ENCODE measurements at regions not wholly inside any gene's neighbourhood (a gene's known extent, or its start where the extent isn't known, plus 50 kb on each side); places are given as distances from the start of the nearest gene placed in this dataset.

- no peak for ATAC-seq
- DNase-seq (ENCODE audit: low spot score) = no peak
Measured at GRCh38 chr3:74353039-74353438, 261.4 kb downstream of the CNTN3 start.

- ATAC-seq (no peak), DNase-seq (ENCODE audit: low spot score) (no peak)
Measured at GRCh38 chr3:74352166-74352565, 262.3 kb downstream of the CNTN3 start.

- ATAC-seq (peak; percentile 22), DNase-seq (ENCODE audit: low spot score) (no peak)
Measured at GRCh38 chr3:74351213-74351612, 263.2 kb downstream of the CNTN3 start.

GRCh38 chr3:74349015-74349414 lies 265.4 kb downstream of the CNTN3 start:
- ATAC-seq (peak; percentile 83), DNase-seq (ENCODE audit: low spot score) (no peak)

GRCh38 chr3:74347563-74348268 lies 266.7 kb downstream of the CNTN3 start:
- peak; percentile 76 for ATAC-seq
- DNase-seq (ENCODE audit: low spot score) = peak; percentile 47

GRCh38 chr3:74346896-74347295 lies 267.6 kb downstream of the CNTN3 start:
- ATAC-seq (no peak), DNase-seq (ENCODE audit: low spot score) (no peak)

GRCh38 chr3:74345701-74346100 lies 268.8 kb downstream of the CNTN3 start:
- ATAC-seq (no peak), DNase-seq (ENCODE audit: low spot score) (no peak)

- ATAC-seq = no peak
- DNase-seq (ENCODE audit: low spot score) = no peak
Measured at GRCh38 chr3:74344865-74345440, 269.5 kb downstream of the CNTN3 start.

- ATAC-seq = no peak
- no peak for DNase-seq (ENCODE audit: low spot score)
Measured at GRCh38 chr3:74343391-74343790, 271.1 kb downstream of the CNTN3 start.

GRCh38 chr3:74338998-74339397 lies 275.5 kb downstream of the CNTN3 start:
- ATAC-seq (no peak), DNase-seq (ENCODE audit: low spot score) (no peak)

- DNase-seq (ENCODE audit: low spot score) (no peak), ATAC-seq (no peak)
Measured at GRCh38 chr3:74332165-74332564, 282.3 kb downstream of the CNTN3 start.

GRCh38 chr3:74331711-74332110 lies 282.7 kb downstream of the CNTN3 start:
- DNase-seq (ENCODE audit: low spot score) (no peak), ATAC-seq (no peak)

- DNase-seq (ENCODE audit: low spot score) (no peak), ATAC-seq (no peak)
Measured at GRCh38 chr3:74329096-74329495, 285.4 kb downstream of the CNTN3 start.

- DNase-seq (ENCODE audit: low spot score) (no peak), ATAC-seq (no peak)
Measured at GRCh38 chr3:74328435-74328834, 286.0 kb downstream of the CNTN3 start.

GRCh38 chr3:74315291-74315690 lies 299.2 kb downstream of the CNTN3 start:
- no peak for ATAC-seq
- no peak for DNase-seq (ENCODE audit: low spot score)

- no peak for DNase-seq (ENCODE audit: low spot score)
Measured at GRCh38 chr3:74314696-74315095, 299.8 kb downstream of the CNTN3 start.

GRCh38 chr3:74309716-74310115 lies 304.7 kb downstream of the CNTN3 start:
- ATAC-seq = no peak

More at GRCh38 chr3:74314696-74315095, 299.8 kb downstream of the CNTN3 start:
- no peak for ATAC-seq

GRCh38 chr3:74304424-74304823 lies 310.0 kb downstream of the CNTN3 start:
- ATAC-seq = no peak
- no peak for DNase-seq (ENCODE audit: low spot score)

More at GRCh38 chr3:74309716-74310115, 304.7 kb downstream of the CNTN3 start:
- DNase-seq (ENCODE audit: low spot score) = no peak

- no peak for DNase-seq (ENCODE audit: low spot score)
- ATAC-seq = no peak
Measured at GRCh38 chr3:74303711-74304110, 310.7 kb downstream of the CNTN3 start.

GRCh38 chr3:74302969-74303368 lies 311.5 kb downstream of the CNTN3 start:
- ATAC-seq = no peak
- DNase-seq (ENCODE audit: low spot score) = no peak

- no peak for ATAC-seq
Measured at GRCh38 chr3:74302281-74302680, 312.2 kb downstream of the CNTN3 start.

GRCh38 chr3:74301056-74301455 lies 313.4 kb downstream of the CNTN3 start:
- ATAC-seq = no peak

More at GRCh38 chr3:74302281-74302680, 312.2 kb downstream of the CNTN3 start:
- DNase-seq (ENCODE audit: low spot score) = no peak

GRCh38 chr3:74295479-74295878 lies 319.0 kb downstream of the CNTN3 start:
- ATAC-seq = no peak
- DNase-seq (ENCODE audit: low spot score) = no peak

More at GRCh38 chr3:74301056-74301455, 313.4 kb downstream of the CNTN3 start:
- no peak for DNase-seq (ENCODE audit: low spot score)

Data from left lobe of liver (tissue), 2 donors.